HCT116 (cell line): ENCODE measurements at regions not wholly inside any gene's neighbourhood (a gene's known extent, or its start where the extent isn't known, plus 50 kb on each side); places are given as distances from the start of the nearest gene placed in this dataset.
A peak's percentile ranks its signal among the peaks of the same experiment; 100 is the strongest.

Source experiments
- ATAC-seq: fragments of 200-7000 bp; cut with Tn5 transposase; 2 replicates; pipeline ENCODE4 v1.9.1; 2020; ENCODE audit warnings: mild to moderate bottlenecking, moderate library complexity
- BruUV-seq: library from RNA; stranded (reverse); fragments of 400-500 nt; replicated peaks from 2 replicates; lab custom pipeline; 2021; lab: Mats Ljungman, UMichigan
- CTCF ChIA-PET: fragments of 300-600 bp; sonication (Branson Sonifier 250); formaldehyde crosslinking; loops from one replicate; lab custom pipeline; 2021; ENCODE audit warnings: antibody characterized with exemption; lab: Charles Lee
- POLR2A ChIA-PET: fragments of 300-600, 350-600 bp; sonication (Branson Sonifier 250); formaldehyde crosslinking; loops from one replicate; lab custom pipeline; 2021; ENCODE audit warnings: antibody characterized with exemption; lab: Charles Lee
- RAD21 ChIA-PET, 2 experiments: fragments of 300-600 bp; sonication (Branson Sonifier 250); formaldehyde crosslinking; loops; one replicate each; lab custom pipeline; 2023; ENCODE audit warnings: low total read pairs in 2 of 2; ENCODE audit not compliant: uncharacterized antibody in 2 of 2, unreplicated experiment in 2 of 2, low non-redundant PET in 1 of 2; lab: Charles Lee
- DNase-seq: peaks from one replicate; pipeline ENCODE4 v3.0.0-alpha.2; 2010; ENCODE audit warnings: low read depth, low spot score
- H2AFZ ChIP-seq: fragments of 200-600 bp; shearing (Covaris generic), sonication (generic); 2 replicates; pipeline ENCODE4 v1.6.1; 2017; ENCODE audit warnings: low read depth, mixed run types, mixed read lengths, antibody characterized with exemption, low read length; ENCODE audit not compliant: poor library complexity, severe bottlenecking
- H3K27ac ChIP-seq: 2 replicates; pipeline ENCODE4 v1.5.1; 2012; ENCODE audit warnings: low read depth, low read length
- H3K27me3 ChIP-seq: fragments of 200-600 bp; sonication (generic); 2 replicates; pipeline ENCODE4 v1.6.1; 2016; ENCODE audit warnings: mixed run types, low read length, mixed read lengths; ENCODE audit not compliant: insufficient read depth
- H3K36me3 ChIP-seq, 2 experiments: fragments of 200-500 bp in 1 of 2; fragments of 200-600 bp in 1 of 2; sonication (Bioruptor generic) in 1 of 2; sonication (generic) in 1 of 2; 2 replicates each; pipeline versions ENCODE4 v1.5.1 to v1.6.1; 2014 to 2016; ENCODE audit warnings: low read length in 2 of 2, inconsistent platforms in 1 of 2, mixed read lengths in 1 of 2, mixed run types in 1 of 2; ENCODE audit not compliant: insufficient read depth in 2 of 2, control insufficient read depth in 1 of 2
- H3K4me1 ChIP-seq, 2 experiments: fragments of 200-600 bp in 1 of 2; sonication (generic) in 1 of 2; 2 replicates each; pipeline versions ENCODE4 v1.5.1 to v1.6.1; 2012 to 2017; ENCODE audit warnings: low read length in 2 of 2, inconsistent platforms in 1 of 2, mild to moderate bottlenecking in 1 of 2, mixed read lengths in 1 of 2, mixed run types in 1 of 2, moderate library complexity in 1 of 2; ENCODE audit not compliant: insufficient read depth in 2 of 2, control insufficient read depth in 1 of 2
- H3K4me2 ChIP-seq: fragments of 200-600 bp; sonication (generic); 2 replicates; pipeline ENCODE4 v1.6.1; 2017; ENCODE audit warnings: mixed run types, low read length, mixed read lengths
- H3K4me3 ChIP-seq, 2 experiments: fragments of 200-600 bp in 1 of 2; sonication (generic) in 1 of 2; replicated peaks in 1 of 2; 2 replicates each; pipeline ENCODE4 v1.5.1; 2011 to 2016; ENCODE audit warnings: low read length in 2 of 2, control low read depth in 1 of 2, low read depth in 1 of 2, mild to moderate bottlenecking in 1 of 2, mixed read lengths in 1 of 2, mixed run types in 1 of 2
- H3K79me2 ChIP-seq: fragments of 200-600 bp; sonication (generic); 2 replicates; pipeline ENCODE4 v1.6.1; 2017; ENCODE audit warnings: mild to moderate bottlenecking, mixed run types, low read length, moderate library complexity, mixed read lengths; ENCODE audit not compliant: insufficient read depth
- H3K9ac ChIP-seq: fragments of 200-600 bp; sonication (generic); 2 replicates; pipeline ENCODE4 v1.6.1; 2016; ENCODE audit warnings: low read length, mixed read lengths
- H3K9me2 ChIP-seq: fragments of 200-600 bp; sonication (generic), shearing (Covaris generic); 2 replicates; pipeline ENCODE4 v1.6.1; 2017; ENCODE audit warnings: mixed run types, mild to moderate bottlenecking, moderate library complexity; ENCODE audit not compliant: insufficient read depth
- H3K9me3 ChIP-seq, 2 experiments: fragments of 200-500 bp in 1 of 2; fragments of 200-600 bp in 1 of 2; sonication (Bioruptor generic) in 1 of 2; sonication (generic) in 1 of 2; 2 replicates each; pipeline ENCODE4 v1.6.1; 2014 to 2017; ENCODE audit warnings: low read length in 2 of 2, mixed read lengths in 2 of 2, inconsistent platforms in 1 of 2, low read depth in 1 of 2, mild to moderate bottlenecking in 1 of 2, mixed run types in 1 of 2, moderate library complexity in 1 of 2; ENCODE audit not compliant: control insufficient read depth in 1 of 2, insufficient read depth in 1 of 2
- H4K20me1 ChIP-seq: fragments of 200-600 bp; sonication (generic), shearing (Covaris generic); 2 replicates; pipeline ENCODE4 v1.6.1; 2017; ENCODE audit warnings: mixed run types, mild to moderate bottlenecking, moderate library complexity; ENCODE audit not compliant: insufficient read depth
- CTCF ChIP-seq, 3 experiments: fragments of 200-600 bp in 1 of 3; sonication (generic) in 1 of 3; IDR thresholded peaks in 2 of 3; conservative IDR thresholded peaks in 1 of 3; 2 replicates each; pipeline ENCODE4 v1.5.1; 2012 to 2017; ENCODE audit warnings: low read depth in 2 of 3, low read length in 2 of 3, antibody characterized with exemption in 1 of 3, borderline replicate concordance in 1 of 3, control low read depth in 1 of 3, mild to moderate bottlenecking in 1 of 3, mixed read lengths in 1 of 3, mixed run types in 1 of 3, moderate library complexity in 1 of 3; ENCODE audit not compliant: insufficient read depth in 1 of 3
- POLR2A ChIP-seq: IDR thresholded peaks from 2 replicates; pipeline ENCODE4 v1.7.0; 2011; ENCODE audit warnings: borderline replicate concordance; ENCODE audit not compliant: insufficient read depth, insufficient read length; ENCODE audit errors: extremely low read depth
- RAD21 ChIP-seq: IDR thresholded peaks from 2 replicates; pipeline ENCODE4 v1.6.1; 2012; ENCODE audit warnings: low read depth, mild to moderate bottlenecking
- REST ChIP-seq: IDR thresholded peaks from 2 replicates; pipeline ENCODE4 v1.6.1; 2012; ENCODE audit warnings: low read depth
- YY1 ChIP-seq: IDR thresholded peaks from 2 replicates; pipeline ENCODE4 v1.6.1; 2011; ENCODE audit warnings: low read length, low read depth, moderate library complexity, mild to moderate bottlenecking; ENCODE audit not compliant: insufficient replicate concordance; ENCODE audit errors: extremely low read depth
- ZFX ChIP-seq: fragments of 450-650 bp; IDR thresholded peaks from 2 replicates; pipeline ENCODE4 v1.6.1; 2017
- ZNF274 ChIP-seq: fragments of 200-500 bp; sonication (Bioruptor generic); IDR thresholded peaks from 2 replicates; pipeline ENCODE4 v1.6.1; 2014; ENCODE audit warnings: mild to moderate bottlenecking, low read depth, low read length, inconsistent platforms
- intact Hi-C: fragments of 100-400 bp; cut with micrococcal nuclease; formaldehyde crosslinking; loops from 2 replicates; pipeline ENCODE4 v1.10.0; 2022
- TF ChIP-seq, protein P1 (sequence below): IDR thresholded peaks from 2 replicates; pipeline ENCODE4 v1.6.1; 2012

- CTCF ChIA-PET: interaction anchor here (0.7 to 2.9 kb wide), 19 partner anchors 8 to 270 kb away, joined by 3 to 14 read pairs (median 4); no protein-coding TSS in a partner anchor
Measured at GRCh38 chr13:23960566-23961156, 63.4 kb upstream of the C1QTNF9B start.

More at GRCh38 chr13:23960566-23961156, 63.4 kb upstream of the C1QTNF9B start:
- H4K20me1 ChIP-seq: no peaks in the 10 kb centered on the region
- H3K9me3 ChIP-seq: no peaks in the 10 kb centered on the region
- H3K27me3 ChIP-seq: 0 out of 2 replicates have a peak, but pooled peaks cover 5% of the 10 kb centered on the region
- H3K9me2 ChIP-seq: no peaks in the 10 kb centered on the region
- BruUV-seq: no TSS peak
- peak; percentile 27 for DNase-seq
- TF ChIP-seq ZNF274: no peak
- peak; percentile 52; the same call in 1 of the 2 replicates for TF ChIP-seq RAD21
- TF ChIP-seq, protein P1, sequence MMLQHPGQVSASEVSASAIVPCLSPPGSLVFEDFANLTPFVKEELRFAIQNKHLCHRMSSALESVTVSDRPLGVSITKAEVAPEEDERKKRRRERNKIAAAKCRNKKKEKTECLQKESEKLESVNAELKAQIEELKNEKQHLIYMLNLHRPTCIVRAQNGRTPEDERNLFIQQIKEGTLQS: no peak
- TF ChIP-seq REST: no peak
- TF ChIP-seq POLR2A: no peak
- TF ChIP-seq CTCF (IDR thresholded peaks at IDR 0.05 in 2 of 3, conservative IDR thresholded peaks at IDR 0.05 in 1 of 3; ENCODE audit: borderline replicate concordance in 1 of 3, insufficient read depth in 1 of 3, low read depth in 2 of 3, low read length in 2 of 3): peak; percentile 30 to 81 (median 79); a peak in 5 of 6 replicates
- no peak for TF ChIP-seq YY1
- no peak for TF ChIP-seq ZFX
- no peak overlapping the region for H3K4me2 ChIP-seq
- intact Hi-C loops: loop anchor here (1.0 kb wide), 1 partner anchor 39 kb away; no protein-coding TSS in a partner anchor
- POLR2A ChIA-PET: interaction anchor here (0.8 kb wide), 1 partner anchor 200 kb away, joined by 3 read pairs; the partner anchor contains the start of gene SPATA13
- no peaks in the 10 kb centered on the region for H3K36me3 ChIP-seq
- H3K4me3 ChIP-seq: no peak overlapping the region
- H3K79me2 ChIP-seq: no peaks in the 10 kb centered on the region
- H3K9ac ChIP-seq: no peak overlapping the region
- H3K27ac ChIP-seq: no peak overlapping the region
- peak overlapping the region; percentile 41 for H2AFZ ChIP-seq
- H3K4me1 ChIP-seq: peaks cover 0 to 10% of the 10 kb centered on the region in 2 experiments; a peak in 2 of 4 replicates
- ATAC-seq: peak; percentile 89
- RAD21 ChIA-PET: interaction anchor here (0.8 to 1.1 kb wide), 2 partner anchors 35 to 39 kb away, joined by 3 to 4 read pairs; no protein-coding TSS in a partner anchor
